Activated CD4-positive, alpha-beta T cell treated with anti-CD3 and anti-CD28 coated beads, Interleukin-2, amount 10 ng/mL, durations not matched to agents 7 days and 5 days (primary cell): ENCODE measurements at regions not wholly inside any gene's neighbourhood (a gene's known extent, or its start where the extent isn't known, plus 50 kb on each side); places are given as distances from the start of the nearest gene placed in this dataset.

Experiments used
- CTCF ChIA-PET: fragments of 350-600 bp; sonication (Branson Sonifier 250); formaldehyde crosslinking; loops from one replicate; lab custom pipeline; 2021; ENCODE audit warnings: antibody characterized with exemption; lab: Charles Lee
- POLR2A ChIA-PET: fragments of 350-600 bp; sonication (Branson Sonifier 250); formaldehyde crosslinking; loops from one replicate; lab custom pipeline; 2021; ENCODE audit warnings: antibody characterized with exemption; lab: Charles Lee
- DNase-seq: peaks from one replicate; pipeline ENCODE4 v3.0.0-alpha.2; 2020
- H3K27ac Mint-ChIP-seq: one replicate; pipeline ENCODE4 v1.8.0; 2021; ENCODE audit warnings: mild to moderate bottlenecking, moderate library complexity, mixed read lengths
- H3K27me3 Mint-ChIP-seq: one replicate; pipeline ENCODE4 v1.8.0; 2021; ENCODE audit warnings: mixed read lengths
- H3K36me3 Mint-ChIP-seq: one replicate; pipeline ENCODE4 v1.8.0; 2021; ENCODE audit warnings: low read depth, mixed read lengths
- H3K4me1 Mint-ChIP-seq: one replicate; pipeline ENCODE4 v1.8.0; 2021; ENCODE audit warnings: mixed read lengths
- H3K4me3 Mint-ChIP-seq: one replicate; pipeline ENCODE4 v1.8.0; 2021; ENCODE audit warnings: mild to moderate bottlenecking, moderate library complexity, mixed read lengths
- H3K9me3 Mint-ChIP-seq: one replicate; pipeline ENCODE4 v1.8.0; 2021; ENCODE audit warnings: mixed read lengths

- H3K27me3 Mint-ChIP-seq: peaks cover 9% of the 10 kb centered on the region
These were observed 113.7 kb upstream of the KLHL29 start for GRCh38 chr2:23271230-23271629.

DNA sequence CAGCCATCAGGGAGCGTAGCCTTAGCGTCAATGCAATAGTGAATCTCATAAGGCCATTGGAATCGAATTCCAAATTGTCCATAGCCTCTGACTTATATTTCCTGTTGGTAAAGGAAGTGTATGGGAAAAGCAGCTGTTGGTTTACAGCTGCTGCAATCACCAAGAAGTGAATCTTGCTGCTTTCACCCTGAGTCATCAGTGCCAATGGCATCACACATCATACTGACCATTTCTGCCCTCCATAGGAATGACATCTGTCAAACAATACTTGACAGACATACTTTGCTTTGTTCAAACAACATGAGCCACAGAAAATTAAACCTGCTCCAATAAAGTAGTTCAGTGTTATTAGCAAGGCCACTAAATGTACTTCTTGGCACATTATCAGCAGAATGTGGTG lies 111.2 kb upstream of the KLHL29 start:
- DNase-seq: no peak
- H3K27me3 Mint-ChIP-seq: peaks cover 7% of the 10 kb centered on the region
- H3K27ac Mint-ChIP-seq: no peak overlapping the region
- CTCF ChIA-PET: no interaction called here
- H3K4me3 Mint-ChIP-seq: no peak overlapping the region
- no peaks in the 10 kb centered on the region for H3K4me1 Mint-ChIP-seq
- H3K9me3 Mint-ChIP-seq: no peaks in the 10 kb centered on the region
- POLR2A ChIA-PET: no interaction called here
- no peaks in the 10 kb centered on the region for H3K36me3 Mint-ChIP-seq

More at GRCh38 chr2:23271230-23271629, 113.7 kb upstream of the KLHL29 start:
- H3K27ac Mint-ChIP-seq: no peak overlapping the region
- H3K4me1 Mint-ChIP-seq: no peaks in the 10 kb centered on the region
- no peak overlapping the region for H3K4me3 Mint-ChIP-seq
- no peaks in the 10 kb centered on the region for H3K9me3 Mint-ChIP-seq
- ChIA-PET CTCF (no interaction called here), POLR2A (no interaction called here)
- no peaks in the 10 kb centered on the region for H3K36me3 Mint-ChIP-seq
- DNase-seq: no peak

DNA sequence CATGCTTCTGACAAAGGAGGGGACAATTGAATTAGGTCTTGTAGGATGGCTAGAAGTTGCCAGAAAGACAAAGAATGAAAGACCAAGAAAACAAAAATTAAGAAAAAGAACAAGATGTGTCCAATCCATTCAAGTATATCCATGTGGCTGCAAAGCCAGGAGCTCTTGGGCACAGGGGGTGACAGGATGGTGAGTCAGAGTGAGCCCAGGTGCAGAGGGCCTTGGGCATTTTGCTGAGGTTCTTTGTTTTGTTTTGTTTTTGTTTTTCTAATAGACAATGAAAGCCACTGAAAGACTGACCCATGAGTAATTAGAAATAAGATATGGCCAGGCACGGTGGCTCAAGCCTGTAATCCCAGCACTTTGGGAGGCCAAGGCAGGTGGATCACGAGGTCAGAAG lies 104.6 kb upstream of the KLHL29 start:
- ChIA-PET POLR2A (no interaction called here), CTCF (no interaction called here)
- DNase-seq: no peak
- H3K9me3 Mint-ChIP-seq: no peaks in the 10 kb centered on the region
- no peak overlapping the region for H3K4me3 Mint-ChIP-seq
- H3K27ac Mint-ChIP-seq: no peak overlapping the region
- peaks cover 2% of the 10 kb centered on the region for H3K27me3 Mint-ChIP-seq
- no peaks in the 10 kb centered on the region for H3K36me3 Mint-ChIP-seq
- H3K4me1 Mint-ChIP-seq: no peaks in the 10 kb centered on the region

GRCh38 chr2:23283653-23284052 lies 101.3 kb upstream of the KLHL29 start:
- Mint-ChIP-seq H3K4me1 (no peaks in the 10 kb centered on the region), H3K27ac (no peak overlapping the region), H3K4me3 (no peak overlapping the region), H3K36me3 (no peaks in the 10 kb centered on the region), H3K9me3 (no peaks in the 10 kb centered on the region), H3K27me3 (peaks cover 15% of the 10 kb centered on the region)
- DNase-seq: no peak
- POLR2A ChIA-PET: no interaction called here
- CTCF ChIA-PET: no interaction called here

DNA sequence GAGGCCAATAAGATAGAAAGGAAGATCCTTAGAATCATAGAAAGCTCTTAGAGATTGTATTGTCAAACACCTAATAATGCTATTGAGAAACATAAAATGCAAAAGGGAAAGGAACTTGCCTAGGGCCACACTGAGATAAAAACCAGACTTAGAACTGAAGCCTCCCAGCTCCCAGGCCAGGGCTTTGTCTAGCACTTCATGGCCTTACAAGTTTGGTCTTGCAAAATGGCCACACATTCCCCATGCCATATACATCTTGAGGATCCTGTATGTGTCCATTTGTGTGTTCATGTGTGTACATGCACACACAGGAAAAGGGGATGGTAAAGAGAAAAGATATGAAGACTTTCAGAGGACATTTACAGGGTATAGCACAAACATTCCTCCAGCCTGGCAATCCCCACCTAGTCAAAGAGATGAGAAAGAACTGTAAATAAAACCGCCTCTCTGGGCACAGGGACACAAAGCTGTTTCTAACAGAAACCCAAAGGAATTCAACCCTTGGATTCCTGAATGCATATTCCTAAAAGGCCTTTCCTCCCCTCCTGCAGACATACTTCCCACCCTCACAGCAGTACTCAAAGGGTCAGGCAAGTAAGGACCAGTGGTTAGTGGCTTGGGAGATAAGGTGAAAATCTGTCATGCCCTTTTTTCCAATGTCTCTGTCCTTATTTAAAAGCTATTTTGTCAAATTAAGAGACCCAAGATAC lies 99.7 kb upstream of the KLHL29 start:
- no peak overlapping the region for H3K4me3 Mint-ChIP-seq
- no peaks in the 10 kb centered on the region for H3K9me3 Mint-ChIP-seq
- no peak for DNase-seq
- H3K27me3 Mint-ChIP-seq: peaks cover 20% of the 10 kb centered on the region
- no peaks in the 10 kb centered on the region for H3K36me3 Mint-ChIP-seq
- CTCF ChIA-PET: interaction anchor here (0.9 to 1.3 kb wide), 2 partner anchors 10 to 19 kb away, joined by 3 to 4 read pairs; no protein-coding TSS in a partner anchor
- POLR2A ChIA-PET: no interaction called here
- no peaks in the 10 kb centered on the region for H3K4me1 Mint-ChIP-seq
- H3K27ac Mint-ChIP-seq: no peak overlapping the region

DNA sequence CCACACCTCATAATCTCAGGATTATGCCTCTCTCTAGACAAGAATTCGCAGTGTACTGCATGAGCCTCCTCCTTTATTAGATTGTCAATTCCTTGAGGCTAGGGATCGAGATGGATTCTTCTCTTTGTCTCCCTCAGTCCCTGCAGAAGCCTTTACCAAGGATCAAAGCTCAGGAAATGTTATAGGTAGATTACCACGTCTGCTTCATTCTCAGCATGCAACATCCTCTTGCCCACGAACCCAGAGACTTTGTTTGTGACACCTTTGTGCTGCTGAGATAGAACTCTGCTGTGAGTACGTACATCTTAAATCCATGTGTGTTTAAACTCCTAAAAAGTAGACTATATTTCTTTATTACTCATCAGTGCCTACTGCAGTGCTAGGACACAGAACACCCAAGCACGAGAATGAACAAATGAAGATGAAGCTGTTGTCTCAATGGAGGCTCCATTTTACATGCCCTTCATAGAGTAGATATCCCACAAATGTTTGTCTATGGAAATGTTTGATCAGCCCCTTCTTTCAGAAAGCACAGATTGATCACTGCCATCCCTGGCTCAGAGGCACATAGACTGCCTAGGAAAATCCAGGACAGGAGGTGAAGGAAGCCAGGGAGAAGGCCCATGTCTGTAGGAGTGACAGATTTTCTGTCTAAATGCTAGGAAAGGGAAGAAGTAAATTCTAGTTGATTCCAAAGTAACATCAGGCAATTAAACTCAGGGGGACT lies 98.8 kb upstream of the KLHL29 start:
- POLR2A ChIA-PET: interaction anchor here (0.6 kb wide), 1 partner anchor 241 kb away, joined by 4 read pairs; no protein-coding TSS in a partner anchor
- Mint-ChIP-seq H3K27ac (no peak overlapping the region), H3K27me3 (peaks cover 21% of the 10 kb centered on the region), H3K36me3 (no peaks in the 10 kb centered on the region), H3K4me1 (no peaks in the 10 kb centered on the region), H3K4me3 (no peak overlapping the region), H3K9me3 (no peaks in the 10 kb centered on the region)
- no peak for DNase-seq
- CTCF ChIA-PET: interaction anchor here (0.9 to 1.4 kb wide), 3 partner anchors 9 to 20 kb away, joined by 3 to 4 read pairs (median 4); no protein-coding TSS in a partner anchor

- Mint-ChIP-seq H3K27ac (no peak overlapping the region), H3K9me3 (no peaks in the 10 kb centered on the region), H3K27me3 (peaks cover 22% of the 10 kb centered on the region), H3K4me3 (no peak overlapping the region), H3K4me1 (no peaks in the 10 kb centered on the region), H3K36me3 (no peaks in the 10 kb centered on the region)
- POLR2A ChIA-PET: interaction anchor here (0.6 kb wide), 1 partner anchor 242 kb away, joined by 4 read pairs; no protein-coding TSS in a partner anchor
- DNase-seq: no peak
- CTCF ChIA-PET: interaction anchor here (1.4 kb wide), 1 partner anchor 13 kb away, joined by 4 read pairs; no protein-coding TSS in a partner anchor
These were observed 97.9 kb upstream of the KLHL29 start for GRCh38 chr2:23286758-23287704.

DNA sequence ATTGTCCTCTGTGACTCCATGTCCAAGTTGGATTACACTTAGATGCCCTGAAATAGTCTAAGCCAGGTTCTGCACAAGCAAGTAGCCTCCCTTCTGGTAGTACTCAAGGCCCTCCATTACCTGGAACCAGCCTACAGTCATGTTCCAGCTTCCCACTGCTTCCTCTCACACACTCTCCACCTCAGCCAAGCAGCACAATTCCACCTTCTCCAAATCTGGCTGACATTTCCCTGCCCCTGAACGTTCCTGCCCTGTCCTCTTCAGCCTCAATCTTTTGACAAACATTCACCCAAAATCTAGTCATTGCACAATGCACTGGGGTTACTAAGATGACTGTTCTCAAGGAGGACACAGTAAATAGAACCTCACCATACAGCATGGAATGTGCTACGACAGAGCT lies 95.3 kb upstream of the KLHL29 start:
- Mint-ChIP-seq H3K4me1 (no peaks in the 10 kb centered on the region), H3K27me3 (peaks cover 22% of the 10 kb centered on the region)
- POLR2A ChIA-PET: no interaction called here

GRCh38 chr2:23291239-23291638 lies 93.7 kb upstream of the KLHL29 start:
- Mint-ChIP-seq H3K9me3 (no peaks in the 10 kb centered on the region), H3K27me3 (peaks cover 22% of the 10 kb centered on the region), H3K4me1 (no peaks in the 10 kb centered on the region), H3K4me3 (no peak overlapping the region), H3K36me3 (no peaks in the 10 kb centered on the region), H3K27ac (no peak overlapping the region)
- ChIA-PET CTCF (no interaction called here), POLR2A (no interaction called here)
- DNase-seq: no peak

More for the DNA sequence above, 95.3 kb upstream of the KLHL29 start:
- no peak overlapping the region for H3K27ac Mint-ChIP-seq
- CTCF ChIA-PET: no interaction called here
- no peaks in the 10 kb centered on the region for H3K36me3 Mint-ChIP-seq
- H3K9me3 Mint-ChIP-seq: no peaks in the 10 kb centered on the region
- no peak overlapping the region for H3K4me3 Mint-ChIP-seq
- no peak for DNase-seq

GRCh38 chr2:23292024-23292423 lies 93.0 kb upstream of the KLHL29 start:
- CTCF ChIA-PET: no interaction called here
- Mint-ChIP-seq H3K4me1 (no peaks in the 10 kb centered on the region), H3K9me3 (no peaks in the 10 kb centered on the region), H3K27me3 (peaks cover 17% of the 10 kb centered on the region), H3K27ac (no peak overlapping the region), H3K4me3 (no peak overlapping the region), H3K36me3 (no peaks in the 10 kb centered on the region)
- POLR2A ChIA-PET: no interaction called here
- no peak for DNase-seq

- Mint-ChIP-seq H3K4me3 (no peak overlapping the region), H3K27ac (no peak overlapping the region), H3K4me1 (no peaks in the 10 kb centered on the region), H3K9me3 (no peaks in the 10 kb centered on the region), H3K27me3 (peaks cover 11% of the 10 kb centered on the region), H3K36me3 (no peaks in the 10 kb centered on the region)
- no peak for DNase-seq
- POLR2A ChIA-PET: no interaction called here
- CTCF ChIA-PET: no interaction called here
These were observed 91.9 kb upstream of the KLHL29 start for GRCh38 chr2:23293063-23293462.

GRCh38 chr2:23293731-23294130 lies 91.2 kb upstream of the KLHL29 start:
- H3K27me3 Mint-ChIP-seq: peaks cover 9% of the 10 kb centered on the region
- H3K4me3 Mint-ChIP-seq: no peak overlapping the region
- ChIA-PET POLR2A (no interaction called here), CTCF (no interaction called here)
- no peak for DNase-seq
- H3K9me3 Mint-ChIP-seq: no peaks in the 10 kb centered on the region
- H3K36me3 Mint-ChIP-seq: no peaks in the 10 kb centered on the region
- H3K4me1 Mint-ChIP-seq: no peaks in the 10 kb centered on the region
- no peak overlapping the region for H3K27ac Mint-ChIP-seq
